ENCODE measurements at regions not wholly inside any gene's neighbourhood (a gene's known extent, or its start where the extent isn't known, plus 50 kb on each side); places are given as distances from the start of the nearest gene placed in this dataset.

DNA sequence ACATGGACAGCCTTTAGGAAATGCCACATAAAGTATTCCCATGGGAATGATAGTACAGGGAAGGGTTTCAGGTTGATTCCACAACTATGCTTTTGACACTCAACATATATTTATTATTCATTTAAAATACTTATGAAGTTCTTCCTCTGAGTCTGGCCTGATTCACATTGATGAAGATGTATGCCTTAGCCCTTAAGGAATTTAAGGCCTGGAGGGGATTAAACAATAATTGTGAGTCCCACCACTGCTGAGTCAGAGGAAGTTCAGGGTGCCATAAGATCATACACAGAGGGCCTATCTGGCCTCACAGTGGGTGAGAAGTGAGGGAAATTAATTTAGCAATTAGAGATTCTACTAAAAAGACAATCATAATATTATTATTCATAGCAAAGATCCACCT, 161.1 kb upstream of the SNX19 start:
- no peak overlapping the region for H3K4me3 Mint-ChIP-seq
- peaks cover 5% of the 10 kb centered on the region for H3K9me3 Mint-ChIP-seq
- H3K4me1 Mint-ChIP-seq = no peaks in the 10 kb centered on the region
- H3K27ac Mint-ChIP-seq (ENCODE audit: unreplicated experiment) = no peak overlapping the region
- TF ChIP-seq, protein P1, sequence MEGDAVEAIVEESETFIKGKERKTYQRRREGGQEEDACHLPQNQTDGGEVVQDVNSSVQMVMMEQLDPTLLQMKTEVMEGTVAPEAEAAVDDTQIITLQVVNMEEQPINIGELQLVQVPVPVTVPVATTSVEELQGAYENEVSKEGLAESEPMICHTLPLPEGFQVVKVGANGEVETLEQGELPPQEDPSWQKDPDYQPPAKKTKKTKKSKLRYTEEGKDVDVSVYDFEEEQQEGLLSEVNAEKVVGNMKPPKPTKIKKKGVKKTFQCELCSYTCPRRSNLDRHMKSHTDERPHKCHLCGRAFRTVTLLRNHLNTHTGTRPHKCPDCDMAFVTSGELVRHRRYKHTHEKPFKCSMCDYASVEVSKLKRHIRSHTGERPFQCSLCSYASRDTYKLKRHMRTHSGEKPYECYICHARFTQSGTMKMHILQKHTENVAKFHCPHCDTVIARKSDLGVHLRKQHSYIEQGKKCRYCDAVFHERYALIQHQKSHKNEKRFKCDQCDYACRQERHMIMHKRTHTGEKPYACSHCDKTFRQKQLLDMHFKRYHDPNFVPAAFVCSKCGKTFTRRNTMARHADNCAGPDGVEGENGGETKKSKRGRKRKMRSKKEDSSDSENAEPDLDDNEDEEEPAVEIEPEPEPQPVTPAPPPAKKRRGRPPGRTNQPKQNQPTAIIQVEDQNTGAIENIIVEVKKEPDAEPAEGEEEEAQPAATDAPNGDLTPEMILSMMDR (conservative IDR thresholded peaks at IDR 0.05) = no peak
- DNase-seq (ENCODE audit: low read depth, low spot score) = no peak
- no peaks in the 10 kb centered on the region for H3K27me3 Mint-ChIP-seq (ENCODE audit: low read depth)
- peaks cover 3% of the 10 kb centered on the region for H3K36me3 Mint-ChIP-seq (ENCODE audit: low read depth)

DNA sequence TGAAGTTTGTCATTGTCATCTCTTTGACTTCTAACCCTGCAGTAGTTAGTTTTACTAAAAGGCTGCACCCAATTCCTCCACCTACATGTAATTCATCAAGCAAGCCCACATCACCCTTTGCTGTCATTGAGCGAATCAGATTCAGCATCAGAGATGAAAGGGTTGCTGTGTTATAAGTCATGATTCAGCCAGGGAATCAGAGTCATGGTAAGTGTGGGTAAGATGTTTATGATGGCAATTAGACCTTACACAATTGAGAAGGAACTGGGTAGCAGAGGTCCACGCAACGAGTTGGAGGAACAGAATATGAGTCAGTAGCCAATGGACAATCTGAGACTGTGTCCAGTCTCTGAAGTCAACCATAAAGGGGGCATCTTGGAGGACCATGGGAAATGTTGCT, 162.8 kb upstream of the SNX19 start:
- Mint-ChIP-seq H3K27me3 (ENCODE audit: low read depth) (no peaks in the 10 kb centered on the region), H3K4me3 (no peak overlapping the region), H3K4me1 (no peaks in the 10 kb centered on the region), H3K9me3 (peaks cover 8% of the 10 kb centered on the region), H3K36me3 (ENCODE audit: low read depth) (peaks cover 3% of the 10 kb centered on the region), H3K27ac (ENCODE audit: unreplicated experiment) (no peak overlapping the region)
- TF ChIP-seq, protein P1 (conservative IDR thresholded peaks at IDR 0.05) = no peak
- no peak for DNase-seq (ENCODE audit: low read depth, low spot score)

DNA sequence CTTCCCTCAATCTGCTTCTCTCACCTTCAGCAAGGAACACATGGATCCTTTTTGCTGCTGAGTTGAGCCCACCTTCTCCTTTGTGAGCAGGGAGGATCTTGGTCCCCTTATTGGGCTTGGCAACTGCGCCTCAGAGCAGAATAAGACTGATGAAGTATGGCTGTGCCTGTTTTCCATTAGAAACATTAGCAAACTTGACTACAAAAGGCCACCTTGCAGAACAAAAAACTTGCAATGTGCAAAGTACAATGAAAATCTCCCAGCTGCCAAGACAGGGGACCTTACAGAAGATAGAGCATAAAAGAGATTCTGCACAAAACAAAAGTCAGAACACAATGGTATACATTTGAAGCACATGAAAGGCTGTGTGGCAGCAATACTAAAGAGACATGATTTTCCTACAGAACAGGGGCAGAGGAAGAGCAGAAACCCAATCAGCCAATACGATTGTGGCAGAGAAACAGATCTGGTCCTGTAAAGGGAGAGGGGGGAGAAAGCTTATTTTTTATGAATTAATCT, 173.5 kb upstream of the SNX19 start:
- Mint-ChIP-seq H3K27ac (ENCODE audit: unreplicated experiment) (no peak overlapping the region), H3K4me3 (no peak overlapping the region), H3K9me3 (peaks cover 4% of the 10 kb centered on the region), H3K36me3 (ENCODE audit: low read depth) (peaks cover 4% of the 10 kb centered on the region), H3K27me3 (ENCODE audit: low read depth) (no peaks in the 10 kb centered on the region), H3K4me1 (peaks cover 8% of the 10 kb centered on the region)
- TF ChIP-seq, protein P1 (conservative IDR thresholded peaks at IDR 0.05) = no peak
- DNase-seq (ENCODE audit: low read depth, low spot score) = no peak

DNA sequence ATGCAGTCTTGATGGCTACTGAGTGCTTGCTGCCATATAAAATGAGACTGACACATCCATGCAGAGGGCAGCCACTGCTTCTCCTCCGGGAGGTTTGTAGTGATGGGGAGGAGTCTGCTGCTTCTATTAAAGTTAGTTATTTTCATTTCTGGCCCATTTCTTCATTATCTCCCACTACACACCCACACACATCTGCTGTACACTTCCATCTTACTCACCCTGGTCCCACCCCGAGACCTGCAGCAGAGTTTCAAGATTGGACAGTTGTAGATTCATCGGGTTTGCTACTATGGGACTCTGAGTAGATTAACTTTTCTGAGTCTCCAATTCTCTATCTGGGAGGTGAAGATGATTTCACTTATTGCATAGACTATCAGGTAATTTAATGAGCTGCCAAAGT, 176.2 kb upstream of the SNX19 start:
- H3K4me1 Mint-ChIP-seq = peaks cover 8% of the 10 kb centered on the region
- no peaks in the 10 kb centered on the region for H3K9me3 Mint-ChIP-seq
- TF ChIP-seq, protein P1 (conservative IDR thresholded peaks at IDR 0.05) = no peak
- H3K27ac Mint-ChIP-seq (ENCODE audit: unreplicated experiment) = no peak overlapping the region
- no peaks in the 10 kb centered on the region for H3K27me3 Mint-ChIP-seq (ENCODE audit: low read depth)
- no peak overlapping the region for H3K4me3 Mint-ChIP-seq
- DNase-seq (ENCODE audit: low read depth, low spot score) = no peak
- no peaks in the 10 kb centered on the region for H3K36me3 Mint-ChIP-seq (ENCODE audit: low read depth)

DNA sequence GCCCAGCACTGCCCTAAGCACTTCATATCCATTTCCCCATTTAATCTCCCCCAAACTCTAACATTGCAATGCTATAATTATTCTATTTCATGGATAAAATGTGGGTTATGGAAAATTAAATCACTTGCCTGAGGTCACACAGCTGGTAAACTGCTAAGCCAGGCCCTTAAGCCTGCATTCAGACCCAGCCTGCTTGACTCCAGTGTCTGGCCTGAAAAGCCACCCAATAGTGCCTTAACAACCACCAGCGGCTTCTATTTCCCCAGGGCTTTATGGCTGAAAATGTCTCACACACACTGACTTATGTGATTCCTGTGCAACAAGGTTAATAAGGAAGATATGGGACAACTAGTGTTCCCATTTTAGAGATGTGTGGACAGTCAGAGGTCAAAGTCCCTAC, 178.5 kb upstream of the SNX19 start:
- TF ChIP-seq, protein P1 (conservative IDR thresholded peaks at IDR 0.05) = no peak
- DNase-seq (ENCODE audit: low read depth, low spot score) = no peak
- no peaks in the 10 kb centered on the region for H3K9me3 Mint-ChIP-seq
- H3K36me3 Mint-ChIP-seq (ENCODE audit: low read depth) = no peaks in the 10 kb centered on the region
- H3K27me3 Mint-ChIP-seq (ENCODE audit: low read depth) = no peaks in the 10 kb centered on the region
- no peak overlapping the region for H3K27ac Mint-ChIP-seq (ENCODE audit: unreplicated experiment)
- peaks cover 18% of the 10 kb centered on the region for H3K4me1 Mint-ChIP-seq
- H3K4me3 Mint-ChIP-seq = no peak overlapping the region

Data from neural crest cell (in vitro differentiated cells).